Pancreas (tissue), 10 donors: ENCODE measurements at regions not wholly inside any gene's neighbourhood (a gene's known extent, or its start where the extent isn't known, plus 50 kb on each side); places are given as distances from the start of the nearest gene placed in this dataset.

ENCODE experiments used
- ATAC-seq, 4 donors: fragments of 200-7000 bp; cut with Tn5 transposase; one replicate each; pipeline versions ENCODE4 v1.8.0 to v1.9.1; 2020; ENCODE audit warnings: mild to moderate bottlenecking in 4 of 4, moderate library complexity in 4 of 4
- DNase-seq, 6 donors: peaks; one replicate each; pipeline ENCODE4 v3.0.0-alpha.2; 2020
- FAIRE-seq: peaks from 2 replicates; lab custom pipeline; 2012; peaks lifted over from hg19 to GRCh38; lab: Jason Lieb, UNC
- H3K27ac ChIP-seq, 4 donors: fragments of 200-600 bp; sonication (generic); 1 replicate in 3 of 4; 2 replicates in 1 of 4; pipeline versions ENCODE4 v1.5.0 to v1.8.0; 2020
- H3K27me3 ChIP-seq, 4 donors: fragments of 200-600 bp; one replicate each; pipeline ENCODE4 v1.8.0; 2021
- H3K36me3 ChIP-seq, 3 donors: fragments of 200-600 bp; sonication (generic) in 1 of 3; one replicate each; pipeline versions ENCODE4 v1.5.0 to v1.8.0; 2020 to 2021
- H3K4me1 ChIP-seq, 3 donors: fragments of 200-600 bp; one replicate each; pipeline ENCODE4 v1.8.0; 2021
- H3K4me3 ChIP-seq, 4 donors: fragments of 200-600 bp; sonication (generic) in 2 of 4; one replicate each; pipeline versions ENCODE4 v1.5.0 to v1.8.0; 2020 to 2021
- H3K9me3 ChIP-seq, 4 donors: fragments of 200-600 bp; one replicate each; pipeline ENCODE4 v1.8.0; 2021
- CTCF ChIP-seq, 4 donors: fragments of 200-600 bp; sonication (generic) in 3 of 4; IDR thresholded peaks; one replicate each; pipeline versions ENCODE4 v1.5.0 to v1.8.0; 2021; ENCODE audit warnings: antibody characterized with exemption in 4 of 4
- WGBS, 2 donors: extraction: QIAGEN DNeasy Blood & Tissue Kit; methylation state at CpG; one replicate each; pipeline ENCODE4 v1.1.7; 2013; 5-methylcytosine and 5-hydroxymethylcytosine counted together
- intact Hi-C, 3 donors: fragments of 100-400 bp; cut with DNase I; formaldehyde crosslinking; loops; one replicate each; pipeline versions ENCODE4 v1.11.1 to v1.14.2; 2022
- donor health status: healthy with polysubstance abuse.
- donor health status: DM: no; HTN: no; CAD: no; lungs with moderate emphysema.
- donor health status: DM: no; HTN: no; CAD: no.
- donor health status: control.
- donor health status: control.
- donor health status: Bipolar disorder and iron deficiency.
- donor health status: DM: yes; HTN: yes; CAD: no.
- donor health status: DM: no; HTN: no; CAD: no.
- donor health status: DM: no; HTN: no; CAD: no.
- donor health status: DM: yes; HTN: yes; CAD: no.

- no peak overlapping the region for H3K27ac ChIP-seq
- no peaks in the 10 kb centered on the region for H3K27me3 ChIP-seq
- no peak overlapping the region for H3K4me3 ChIP-seq
- no peak for FAIRE-seq
- DNase-seq: no peak
- no peak for ATAC-seq
- 56 to 60% methylated on average over 8 of the region's 8 CpGs for WGBS, 2 donors
- H3K4me1 ChIP-seq: no peaks in the 10 kb centered on the region
- intact Hi-C loops: no loop called here
- H3K36me3 ChIP-seq: no peaks in the 10 kb centered on the region
- no peaks in the 10 kb centered on the region for H3K9me3 ChIP-seq
- TF ChIP-seq CTCF (IDR thresholded peaks at IDR 0.05): no peak
These were observed 211.9 kb upstream of the PMEPA1 start for GRCh38 chr20:57921676-57922075.

GRCh38 chr20:57920971-57921370 lies 211.2 kb upstream of the PMEPA1 start:
- Histone ChIP-seq H3K27ac (no peak overlapping the region), H3K4me3 (no peak overlapping the region), H3K36me3 (no peaks in the 10 kb centered on the region), H3K4me1 (no peaks in the 10 kb centered on the region), H3K9me3 (no peaks in the 10 kb centered on the region), H3K27me3 (no peaks in the 10 kb centered on the region)
- WGBS, 2 donors: 68 to 72% methylated on average over 6 of the region's 6 CpGs
- intact Hi-C loops: no loop called here
- no peak for FAIRE-seq
- no peak for ATAC-seq
- no peak for DNase-seq
- TF ChIP-seq CTCF (IDR thresholded peaks at IDR 0.05): no peak

GRCh38 chr20:57919049-57919448 lies 209.2 kb upstream of the PMEPA1 start:
- Histone ChIP-seq H3K4me1 (no peaks in the 10 kb centered on the region), H3K4me3 (no peak overlapping the region), H3K36me3 (no peaks in the 10 kb centered on the region), H3K9me3 (no peaks in the 10 kb centered on the region), H3K27me3 (no peaks in the 10 kb centered on the region), H3K27ac (no peak overlapping the region)
- WGBS, 2 donors: 42 to 51% methylated on average over 3 of the region's 3 CpGs
- no peak for DNase-seq
- TF ChIP-seq CTCF (IDR thresholded peaks at IDR 0.05): no peak
- intact Hi-C loops: no loop called here
- no peak for FAIRE-seq
- peak in 1 of 4 donors; percentile 65 for ATAC-seq

GRCh38 chr20:57918551-57918950 lies 208.7 kb upstream of the PMEPA1 start:
- FAIRE-seq: no peak
- TF ChIP-seq CTCF (IDR thresholded peaks at IDR 0.05): no peak

GRCh38 chr20:57914205-57914604 lies 204.4 kb upstream of the PMEPA1 start:
- Histone ChIP-seq H3K9me3 (no peaks in the 10 kb centered on the region), H3K36me3 (no peaks in the 10 kb centered on the region), H3K27me3 (no peaks in the 10 kb centered on the region), H3K27ac (no peak overlapping the region), H3K4me1 (no peaks in the 10 kb centered on the region), H3K4me3 (no peak overlapping the region)
- DNase-seq (no peak), ATAC-seq (no peak), FAIRE-seq (no peak)
- TF ChIP-seq CTCF (IDR thresholded peaks at IDR 0.05): no peak
- intact Hi-C loops: no loop called here
- 61 to 62% methylated on average over 4 of the region's 4 CpGs for WGBS, 2 donors

More at GRCh38 chr20:57918551-57918950, 208.7 kb upstream of the PMEPA1 start:
- no peak overlapping the region for H3K27ac ChIP-seq
- no peak for ATAC-seq
- no peaks in the 10 kb centered on the region for H3K36me3 ChIP-seq
- DNase-seq: no peak
- WGBS, 2 donors: 66% methylated on average over 4 of the region's 4 CpGs
- H3K9me3 ChIP-seq: no peaks in the 10 kb centered on the region
- no peaks in the 10 kb centered on the region for H3K4me1 ChIP-seq
- intact Hi-C loops: no loop called here
- H3K4me3 ChIP-seq: no peak overlapping the region
- H3K27me3 ChIP-seq: no peaks in the 10 kb centered on the region
